ENCODE measurements at regions not wholly inside any gene's neighbourhood (a gene's known extent, or its start where the extent isn't known, plus 50 kb on each side); places are given as distances from the start of the nearest gene placed in this dataset.

GRCh38 chr6:167547751-167548150 is 222.9 kb downstream of the TTLL2 start:
- TF ChIP-seq CTCF (conservative IDR thresholded peaks at IDR 0.05) (no peak), ZFX (IDR thresholded peaks at IDR 0.05) (no peak)

All from C4-2B (cell line).